ENCODE measurements at regions not wholly inside any gene's neighbourhood (a gene's known extent, or its start where the extent isn't known, plus 50 kb on each side); places are given as distances from the start of the nearest gene placed in this dataset.
A peak's percentile ranks its signal among the peaks of the same experiment; 100 is the strongest.
"Not testable (repeated sequence)": the region's sequence is repeated elsewhere in the genome, so short reads cannot be mapped to it uniquely, and the experiment has no call there.

DNA sequence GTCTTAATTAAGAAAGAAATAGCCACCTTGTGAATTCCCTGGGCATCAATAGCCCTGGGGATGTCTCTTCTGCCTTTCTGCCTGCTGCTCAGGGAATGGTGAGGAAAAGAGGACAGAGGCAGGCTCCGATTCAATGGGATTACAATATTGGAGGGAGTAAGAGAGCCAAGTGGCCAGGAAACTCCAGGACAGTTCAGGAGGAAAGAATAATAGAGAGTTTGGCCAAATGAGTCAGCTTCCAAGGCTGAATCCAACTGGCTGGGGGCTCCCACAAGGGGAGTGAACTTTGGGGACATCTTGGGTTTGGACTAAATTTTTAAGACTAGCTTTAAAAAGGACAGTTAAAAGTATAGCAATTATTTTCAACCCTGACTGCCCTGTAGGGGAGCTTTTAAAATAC is 235.8 kb upstream of the ASIC2 start:
- H3K4me3 Mint-ChIP-seq, result no peak overlapping the region
- H3K9me3 Mint-ChIP-seq, result peaks cover 0 to 19% of the 10 kb centered on the region in 2 donors

DNA sequence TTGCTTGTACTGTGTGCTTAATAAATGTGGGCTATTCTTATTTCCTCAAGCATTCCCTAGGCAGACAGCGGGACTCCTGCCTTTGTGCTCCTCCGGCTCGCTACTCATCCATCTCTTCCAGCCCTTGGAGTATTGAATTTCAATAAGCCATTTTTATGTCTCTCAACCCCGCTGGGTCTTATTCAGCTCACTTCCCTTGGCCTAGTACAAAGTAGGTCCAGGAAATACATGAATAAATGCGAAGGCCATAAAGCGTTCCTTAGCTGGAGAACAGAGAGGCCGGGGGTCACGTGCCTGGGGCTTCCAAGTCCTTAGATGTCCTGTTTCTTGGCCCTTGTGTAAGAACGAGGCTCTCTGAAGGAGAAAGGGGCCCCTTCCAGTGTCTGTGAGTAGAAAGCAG is 236.7 kb upstream of the ASIC2 start:
- DNase-seq, result no peak

More for the DNA sequence above, 235.8 kb upstream of the ASIC2 start:
- DNase-seq (no peak), ATAC-seq (no peak)
- Mint-ChIP-seq H3K4me1 (no peaks in the 10 kb centered on the region), H3K27ac (no peak overlapping the region), H3K27me3 (peaks cover 10% of the 10 kb centered on the region)

DNA sequence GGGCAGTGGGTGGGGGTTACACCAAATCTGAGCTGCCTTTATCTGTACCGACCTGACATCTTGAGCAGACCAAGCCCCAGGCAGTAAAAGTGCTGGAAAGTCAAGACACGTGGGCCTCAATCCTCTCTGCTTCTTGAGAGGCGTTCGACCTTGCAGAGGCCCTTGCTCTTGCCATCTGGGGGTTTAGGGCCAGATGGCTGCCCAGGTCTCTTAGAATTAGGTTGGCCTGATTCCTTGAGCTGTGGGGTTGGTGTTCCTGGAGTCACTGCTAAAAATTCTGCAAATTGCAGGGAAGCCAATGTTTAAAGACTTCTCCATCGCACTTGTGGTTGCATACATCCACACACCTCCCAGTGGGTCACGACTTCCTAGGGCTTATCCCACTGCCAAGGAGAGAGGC is 238.2 kb upstream of the ASIC2 start:
- ATAC-seq, result no peak
- H3K4me3 Mint-ChIP-seq, result no peak overlapping the region
- DNase-seq, result no peak
- H3K4me1 Mint-ChIP-seq, result no peaks in the 10 kb centered on the region
- H3K9me3 Mint-ChIP-seq, result peaks cover 0 to 18% of the 10 kb centered on the region in 2 donors
- H3K27ac Mint-ChIP-seq, result no peak overlapping the region
- no peaks in the 10 kb centered on the region for H3K27me3 Mint-ChIP-seq

More for the DNA sequence above, 236.7 kb upstream of the ASIC2 start:
- no peak overlapping the region for H3K4me3 Mint-ChIP-seq
- no peaks in the 10 kb centered on the region for H3K4me1 Mint-ChIP-seq
- H3K27ac Mint-ChIP-seq, result no peak overlapping the region
- no peak for ATAC-seq
- H3K9me3 Mint-ChIP-seq, result peaks cover 0 to 19% of the 10 kb centered on the region in 2 donors
- peaks cover 5% of the 10 kb centered on the region for H3K27me3 Mint-ChIP-seq

DNA sequence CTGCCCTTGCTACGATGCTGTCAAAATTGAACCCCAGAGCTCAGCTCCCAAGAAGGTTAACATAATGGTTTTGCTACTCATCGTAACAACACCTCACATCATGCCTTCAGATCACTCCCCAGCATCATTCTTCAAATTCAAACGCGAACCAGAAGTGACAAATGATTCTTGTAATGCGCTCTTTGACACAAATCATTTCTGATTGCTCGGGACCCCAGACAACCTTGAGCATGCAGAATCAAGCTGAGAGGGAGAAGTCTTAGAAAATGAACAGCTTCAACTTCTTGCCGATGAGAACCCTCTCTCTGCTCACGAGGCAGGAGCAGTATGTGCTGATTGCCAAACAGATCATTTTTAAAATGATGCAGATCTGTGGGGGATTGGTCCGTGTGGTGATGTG is 241.0 kb upstream of the ASIC2 start:
- Mint-ChIP-seq H3K27ac (no peak overlapping the region), H3K4me3 (no peak overlapping the region), H3K9me3 (no peaks in the 10 kb centered on the region), H3K27me3 (no peaks in the 10 kb centered on the region), H3K4me1 (no peaks in the 10 kb centered on the region)
- ATAC-seq (no peak), DNase-seq (no peak)

DNA sequence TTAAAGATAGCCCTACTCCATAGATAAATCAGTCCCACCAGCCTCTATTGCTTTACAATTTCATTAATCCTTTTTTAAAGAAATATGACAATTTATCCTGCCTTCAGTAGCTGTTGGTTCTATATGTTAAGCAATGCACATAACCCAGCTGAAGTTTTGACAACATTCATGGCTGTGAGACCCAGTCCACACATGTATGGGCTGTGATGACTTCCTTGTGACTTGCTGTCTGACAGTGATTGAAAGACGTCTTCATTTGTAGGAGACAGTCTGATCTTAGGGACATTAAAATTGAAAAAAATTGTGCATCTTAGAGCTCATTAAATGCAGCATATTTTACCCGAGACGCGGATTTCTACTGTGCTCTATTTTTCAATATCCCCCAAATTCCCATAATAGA is 252.0 kb upstream of the ASIC2 start:
- no peak overlapping the region for H3K4me3 Mint-ChIP-seq
- H3K9me3 Mint-ChIP-seq, result no peaks in the 10 kb centered on the region
- H3K27ac Mint-ChIP-seq, result no peak overlapping the region
- H3K4me1 Mint-ChIP-seq, result no peaks in the 10 kb centered on the region
- ATAC-seq, result no peak
- DNase-seq, result no peak
- H3K27me3 Mint-ChIP-seq, result peaks cover 6% of the 10 kb centered on the region

DNA sequence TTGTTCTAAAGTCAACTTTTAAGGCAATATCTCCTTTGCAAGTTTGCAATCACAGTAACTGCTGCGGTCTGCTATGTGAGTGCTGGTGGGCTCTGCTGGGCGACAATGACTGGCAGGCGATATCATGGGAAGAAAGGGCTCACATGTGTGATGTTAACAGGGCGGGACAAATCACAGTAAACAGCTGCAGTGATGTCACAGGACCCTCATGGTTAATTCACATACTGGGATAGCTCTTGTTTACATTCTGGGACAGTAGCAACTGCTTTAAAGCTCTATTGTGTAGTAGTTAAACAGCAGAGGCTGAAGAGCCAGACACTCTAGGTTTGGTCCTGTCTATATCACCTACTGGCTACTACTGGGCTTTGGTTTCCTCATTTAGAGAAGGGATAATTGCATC is 257.2 kb upstream of the ASIC2 start:
- no peak overlapping the region for H3K4me3 Mint-ChIP-seq
- H3K27ac Mint-ChIP-seq, result no peak overlapping the region
- DNase-seq (no peak), ATAC-seq (no peak)
- no peaks in the 10 kb centered on the region for H3K4me1 Mint-ChIP-seq
- H3K9me3 Mint-ChIP-seq, result no peaks in the 10 kb centered on the region
- peaks cover 6% of the 10 kb centered on the region for H3K27me3 Mint-ChIP-seq

DNA sequence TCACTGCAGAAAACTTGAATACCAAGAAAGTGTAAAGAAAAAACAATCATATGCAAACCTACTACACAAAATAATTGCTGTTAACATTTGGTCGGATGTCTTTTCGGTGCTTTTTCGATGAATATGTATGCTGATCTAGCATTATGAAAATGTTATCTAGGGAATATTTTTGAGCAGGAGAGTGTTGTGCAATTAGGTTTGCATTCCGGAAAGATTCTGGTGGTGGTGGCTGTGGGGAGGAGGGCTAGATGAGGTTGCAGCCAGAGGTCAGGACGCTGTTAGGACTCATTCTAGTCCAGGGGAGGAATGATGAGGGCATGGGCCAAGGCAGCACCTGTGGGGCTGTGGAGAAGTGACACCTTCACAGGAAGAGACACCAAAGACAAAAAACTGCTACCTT is 258.0 kb upstream of the ASIC2 start:
- Mint-ChIP-seq H3K27ac (no peak overlapping the region), H3K4me3 (no peak overlapping the region), H3K4me1 (no peaks in the 10 kb centered on the region), H3K27me3 (peaks cover under 1% of the 10 kb centered on the region), H3K9me3 (no peaks in the 10 kb centered on the region)
- no peak for ATAC-seq
- DNase-seq, result no peak

DNA sequence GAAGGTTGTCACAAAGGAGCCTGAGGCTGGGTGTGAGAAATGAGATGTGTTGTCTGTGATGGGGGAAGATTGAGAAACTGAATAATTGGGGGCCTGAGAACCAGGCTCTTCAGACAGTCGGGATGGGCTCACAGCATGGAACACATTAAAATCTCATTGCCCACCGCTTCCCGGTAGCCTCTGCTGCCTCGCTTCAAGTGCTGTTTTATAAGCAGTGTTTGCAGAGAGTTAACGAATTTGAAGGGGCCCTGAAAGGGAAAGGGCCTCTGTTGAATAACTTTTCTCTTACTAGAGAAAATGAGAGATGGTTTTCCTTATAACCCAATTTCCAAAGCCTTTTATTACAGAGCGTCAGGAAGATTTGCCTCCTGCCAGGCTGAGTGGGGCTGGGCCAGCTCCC is 258.8 kb upstream of the ASIC2 start:
- no peak overlapping the region for H3K4me3 Mint-ChIP-seq
- no peaks in the 10 kb centered on the region for H3K9me3 Mint-ChIP-seq
- ATAC-seq (no peak), DNase-seq (no peak)
- no peaks in the 10 kb centered on the region for H3K27me3 Mint-ChIP-seq
- no peak overlapping the region for H3K27ac Mint-ChIP-seq
- no peaks in the 10 kb centered on the region for H3K4me1 Mint-ChIP-seq

DNA sequence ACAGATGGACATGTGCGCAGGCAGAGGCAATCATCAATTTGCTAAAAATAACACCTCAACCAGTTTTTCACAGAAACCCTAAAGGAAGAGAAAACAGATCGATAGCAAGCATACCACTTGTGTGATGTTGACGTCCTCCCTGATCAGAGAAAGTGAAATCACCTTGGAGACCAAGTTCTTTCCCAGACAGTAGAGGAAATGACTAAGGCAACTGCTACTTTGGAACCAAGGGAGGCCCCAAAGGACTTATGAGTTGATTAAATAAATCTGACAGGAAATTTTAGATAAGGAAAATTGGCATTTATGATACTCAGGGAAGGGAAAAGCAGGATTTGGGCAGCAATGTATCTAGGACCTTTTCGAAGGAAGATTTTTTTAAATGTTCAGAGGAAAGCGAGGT is 267.1 kb upstream of the ASIC2 start:
- Mint-ChIP-seq H3K4me3 (no peak overlapping the region), H3K27me3 (peaks cover 8% of the 10 kb centered on the region), H3K27ac (peak overlapping the region in 1 of 2 donors; percentile 27), H3K4me1 (no peaks in the 10 kb centered on the region), H3K9me3 (peaks cover 16 to 17% of the 10 kb centered on the region in 2 donors)
- DNase-seq (no peak), ATAC-seq (no peak)

DNA sequence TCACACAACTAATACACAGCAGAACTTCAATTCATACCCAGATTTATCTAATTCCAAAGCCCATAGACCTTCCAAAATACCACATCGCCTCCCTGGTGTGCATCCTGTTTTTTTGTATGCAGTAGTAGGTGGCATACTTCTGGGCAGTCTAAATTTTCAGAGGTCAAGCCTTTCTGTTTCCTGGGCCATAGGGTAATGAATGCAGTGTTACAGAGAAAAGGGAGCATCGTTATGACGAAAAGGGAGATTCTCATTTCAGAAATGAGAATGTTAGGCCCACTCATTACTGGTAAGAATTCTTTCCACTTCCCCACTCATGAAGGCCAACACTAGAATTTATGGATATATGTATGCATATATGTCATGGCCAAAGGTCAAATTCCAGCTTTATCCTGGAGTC is 267.8 kb upstream of the ASIC2 start:
- no peak for ATAC-seq
- Mint-ChIP-seq H3K9me3 (peaks cover 16 to 17% of the 10 kb centered on the region in 2 donors), H3K27ac (no peak overlapping the region), H3K4me3 (no peak overlapping the region), H3K4me1 (no peaks in the 10 kb centered on the region), H3K27me3 (peaks cover 8% of the 10 kb centered on the region)
- DNase-seq, result no peak

DNA sequence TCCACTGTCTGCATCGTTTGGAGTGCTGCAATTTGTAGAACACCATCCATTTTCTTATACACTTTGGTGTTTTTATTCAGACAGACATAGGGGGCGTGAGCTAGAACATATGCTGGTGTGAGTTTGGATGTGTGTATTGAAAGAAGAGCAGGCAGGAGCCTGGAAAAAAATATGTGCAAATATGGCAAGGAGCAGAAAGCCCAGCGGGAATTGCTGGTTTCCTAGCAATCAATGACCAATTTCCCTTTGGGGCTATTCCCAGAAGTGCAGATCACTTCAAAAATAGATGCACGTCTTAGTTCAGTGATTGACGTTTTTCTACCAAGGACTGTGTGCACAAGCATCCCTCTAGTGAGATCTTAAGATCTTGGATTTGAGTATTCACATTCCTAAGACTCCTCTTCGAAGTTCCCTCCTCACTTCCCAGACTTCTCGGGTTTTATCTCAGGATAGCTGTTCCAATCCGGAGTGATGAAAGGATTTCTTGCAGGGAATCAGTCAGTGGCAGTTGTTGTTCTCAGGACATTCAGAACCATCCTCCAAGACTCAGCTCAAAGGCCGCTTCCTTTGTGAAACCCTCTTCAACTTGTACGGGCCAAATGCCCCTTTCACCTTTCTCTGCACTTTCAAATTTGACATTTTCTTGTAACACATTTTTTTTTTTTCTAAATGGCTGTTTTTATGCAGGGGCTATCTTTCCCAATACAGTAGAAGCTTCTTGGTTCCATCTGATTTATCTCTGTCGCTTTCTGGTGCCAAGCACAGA is 268.7 kb upstream of the ASIC2 start:
- DNase-seq, result no peak
- H3K27ac Mint-ChIP-seq, result no peak overlapping the region
- H3K27me3 Mint-ChIP-seq, result peaks cover 8% of the 10 kb centered on the region

DNA sequence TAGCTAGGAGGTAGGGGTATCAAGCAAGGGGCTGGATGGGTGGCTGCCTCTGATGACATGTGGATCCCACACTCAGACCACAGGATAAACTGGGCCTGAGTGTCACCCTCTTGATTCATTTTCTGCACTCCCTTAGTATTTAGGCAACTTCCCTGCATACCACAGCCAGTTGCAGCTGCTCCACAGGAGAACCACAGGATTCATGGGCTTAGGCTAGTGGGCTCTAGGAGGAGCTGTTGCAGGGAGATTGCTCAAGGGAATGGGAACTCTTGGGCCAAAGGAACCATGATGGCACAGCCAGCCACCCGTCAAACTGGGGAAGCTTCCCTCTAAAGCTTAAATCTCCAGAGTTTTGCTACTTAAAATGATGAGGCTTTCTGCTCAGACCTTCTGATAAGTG is 269.7 kb upstream of the ASIC2 start:
- Mint-ChIP-seq H3K9me3 (peaks cover 9 to 16% of the 10 kb centered on the region in 2 donors), H3K4me3 (no peak overlapping the region), H3K27me3 (peaks cover 8% of the 10 kb centered on the region), H3K27ac (no peak overlapping the region), H3K4me1 (no peaks in the 10 kb centered on the region)
- ATAC-seq (no peak), DNase-seq (no peak)

More for the DNA sequence above, 268.7 kb upstream of the ASIC2 start:
- ATAC-seq, result no peak
- no peaks in the 10 kb centered on the region for H3K4me1 Mint-ChIP-seq
- no peak overlapping the region for H3K4me3 Mint-ChIP-seq
- peaks cover 16 to 17% of the 10 kb centered on the region in 2 donors for H3K9me3 Mint-ChIP-seq

DNA sequence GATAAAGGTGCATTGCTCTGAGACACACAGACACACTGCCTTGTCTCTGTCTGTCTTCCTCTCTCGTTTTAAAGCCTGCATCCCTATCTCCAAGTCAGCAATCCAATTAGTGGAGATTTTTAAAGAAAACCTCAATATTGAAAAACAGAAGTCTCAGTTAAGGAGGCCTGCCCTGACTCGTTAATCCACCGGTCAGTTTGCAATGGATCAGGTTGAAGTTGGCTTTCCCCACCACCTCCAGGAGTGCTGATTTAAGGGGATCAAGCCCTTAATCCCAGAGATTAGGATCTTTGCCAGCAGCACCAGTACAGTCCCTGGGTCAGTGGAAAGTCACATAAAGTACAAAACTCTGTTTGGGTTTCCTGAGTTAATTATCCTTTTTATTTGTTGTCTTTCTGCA is 271.1 kb upstream of the ASIC2 start:
- no peaks in the 10 kb centered on the region for H3K4me1 Mint-ChIP-seq
- DNase-seq (no peak), ATAC-seq (no peak)
- H3K27me3 Mint-ChIP-seq, result peaks cover 4% of the 10 kb centered on the region
- H3K9me3 Mint-ChIP-seq, result peaks cover 5 to 13% of the 10 kb centered on the region in 2 donors
- no peak overlapping the region for H3K27ac Mint-ChIP-seq
- no peak overlapping the region for H3K4me3 Mint-ChIP-seq

DNA sequence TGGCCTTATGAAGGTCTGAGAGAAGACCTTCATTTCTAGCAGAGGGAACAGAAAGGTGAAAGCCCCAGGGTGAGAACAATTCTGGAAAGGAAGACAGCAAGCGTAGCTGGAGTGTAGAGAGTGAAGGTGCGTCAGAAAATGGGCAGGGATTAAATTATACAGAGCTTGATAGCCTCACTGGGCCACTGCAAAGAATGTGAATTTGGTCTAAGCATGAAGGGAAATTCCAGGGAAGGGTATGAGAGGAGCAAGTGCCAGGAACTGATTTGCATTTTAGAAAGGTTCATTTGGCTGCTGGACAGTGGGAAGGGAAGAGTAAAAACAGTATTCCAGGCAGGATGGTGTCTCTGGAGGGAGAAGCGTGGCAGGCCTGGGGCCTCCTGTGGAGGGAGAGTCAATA is 274.1 kb upstream of the ASIC2 start:
- DNase-seq (no peak), ATAC-seq (no peak)
- H3K9me3 Mint-ChIP-seq, result peaks cover 6% of the 10 kb centered on the region in 2 donors
- H3K4me1 Mint-ChIP-seq, result no peaks in the 10 kb centered on the region
- H3K4me3 Mint-ChIP-seq, result no peak overlapping the region
- no peaks in the 10 kb centered on the region for H3K27me3 Mint-ChIP-seq
- peak overlapping the region in 1 of 2 donors; percentile 2 for H3K27ac Mint-ChIP-seq

DNA sequence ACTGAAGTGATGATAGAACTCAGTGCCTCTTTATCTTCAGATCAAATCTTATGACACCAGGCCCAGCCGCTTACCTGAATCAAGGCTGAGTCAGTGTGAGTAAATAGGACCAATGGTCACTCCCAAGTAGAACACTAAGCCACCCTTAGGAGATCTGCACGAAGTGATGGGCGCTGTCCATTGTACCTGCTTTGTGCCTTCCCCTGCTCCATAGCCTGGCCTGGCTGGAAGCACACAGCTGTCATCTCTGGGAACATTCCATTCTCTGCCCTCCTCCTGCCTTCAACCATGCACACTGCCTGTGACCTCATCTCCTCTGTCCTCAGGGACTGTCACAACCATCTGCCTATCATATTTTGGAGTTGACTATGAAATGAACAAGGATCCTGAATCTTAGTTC is 279.5 kb upstream of the ASIC2 start:
- H3K4me3 Mint-ChIP-seq, result no peak overlapping the region
- ATAC-seq, result no peak
- peaks cover 13% of the 10 kb centered on the region for H3K27me3 Mint-ChIP-seq
- H3K9me3 Mint-ChIP-seq, result peaks cover 0 to 6% of the 10 kb centered on the region in 2 donors
- no peaks in the 10 kb centered on the region for H3K4me1 Mint-ChIP-seq
- DNase-seq, result no peak
- H3K27ac Mint-ChIP-seq, result no peak overlapping the region

DNA sequence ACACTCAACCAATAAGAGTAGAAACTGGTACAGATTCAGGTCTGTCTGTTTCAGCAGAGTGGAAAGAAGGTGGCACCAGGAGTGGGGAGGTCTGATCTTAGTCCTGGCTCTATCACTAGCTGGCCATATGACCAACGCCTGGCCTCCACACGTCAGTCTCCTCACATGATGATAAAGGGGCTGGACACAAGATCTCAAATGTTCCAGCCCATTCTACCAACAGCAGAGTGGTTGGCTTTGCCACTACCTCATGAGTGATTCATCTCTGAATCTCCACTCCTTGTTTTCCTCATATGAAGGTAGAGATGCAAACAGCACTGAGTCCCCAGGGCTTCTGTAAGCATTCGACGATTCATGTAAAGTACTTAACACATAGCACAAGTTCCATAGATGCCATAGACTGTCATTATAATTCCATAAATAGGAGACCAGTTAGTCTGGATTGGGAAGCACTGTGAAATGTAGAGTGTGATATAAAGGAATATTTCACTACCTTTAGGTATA is 281.9 kb upstream of the ASIC2 start:
- no peak for DNase-seq
- Mint-ChIP-seq H3K27ac (no peak overlapping the region), H3K4me3 (no peak overlapping the region), H3K27me3 (peaks cover 13% of the 10 kb centered on the region), H3K9me3 (peaks cover 0 to 6% of the 10 kb centered on the region in 2 donors), H3K4me1 (no peaks in the 10 kb centered on the region)
- no peak for ATAC-seq

DNA sequence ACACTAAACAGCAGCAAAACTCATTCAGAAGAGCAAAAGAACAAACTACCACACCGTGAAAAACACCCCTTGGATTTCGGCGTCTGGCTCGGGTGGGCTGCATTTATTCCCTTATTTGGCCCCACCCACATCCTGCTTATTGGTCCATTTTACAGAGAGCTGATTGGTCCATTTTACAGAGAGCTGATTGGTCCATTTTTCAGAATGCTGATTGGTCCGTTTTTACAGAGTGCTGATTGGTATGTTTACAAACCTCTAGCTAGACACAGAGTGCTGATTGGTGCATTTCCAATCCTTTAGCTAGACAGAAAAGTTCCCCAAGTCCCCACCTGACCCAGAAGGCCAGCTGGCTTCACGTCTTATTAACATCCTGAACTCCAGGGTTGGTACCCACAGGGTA is 286.6 kb upstream of the ASIC2 start:
- H3K27me3 Mint-ChIP-seq, H3K9me3 Mint-ChIP-seq, DNase-seq, ATAC-seq, H3K27ac Mint-ChIP-seq, H3K4me3 Mint-ChIP-seq, H3K4me1 Mint-ChIP-seq: not testable (repeated sequence)
